Ovary (tissue), 7 donors: ENCODE measurements at regions not wholly inside any gene's neighbourhood (a gene's known extent, or its start where the extent isn't known, plus 50 kb on each side); places are given as distances from the start of the nearest gene placed in this dataset.

ENCODE experiments used
- DNase-seq, 5 donors: peaks; one replicate each; pipeline ENCODE4 v3.0.0-alpha.2; 2019 to 2020
- H3K27ac ChIP-seq, 2 donors: fragments of 200-600 bp; one replicate each; pipeline versions ENCODE4 v1.5.1 to v1.8.0; 2019 to 2022
- H3K27me3 ChIP-seq: fragments of 200-600 bp; one replicate; pipeline ENCODE4 v1.8.0; 2022
- H3K36me3 ChIP-seq: fragments of 200-600 bp; sonication (generic); one replicate; pipeline ENCODE4 v1.5.1; 2019
- H3K4me1 ChIP-seq: one replicate; pipeline ENCODE4 v1.8.1; 2013; ENCODE audit warnings: mild to moderate bottlenecking, moderate library complexity; ENCODE audit not compliant: insufficient read depth
- H3K4me3 ChIP-seq: fragments of 200-600 bp; sonication (generic); one replicate; pipeline ENCODE4 v1.5.1; 2017
- H3K9me3 ChIP-seq, 2 donors: fragments of 200-600 bp in 1 of 2; sonication (generic) in 1 of 2; one replicate each; pipeline versions ENCODE4 v1.5.1 to v1.8.1; 2013 to 2019; ENCODE audit warnings: mild to moderate bottlenecking in 1 of 2, moderate library complexity in 1 of 2
- CTCF ChIP-seq, 3 donors: fragments of 450-650 bp in 2 of 3; fragments of 200-600 bp in 1 of 3; IDR thresholded peaks; one replicate each; pipeline versions ENCODE4 v1.5.1 to v1.8.0; 2016 to 2022; ENCODE audit warnings: antibody characterized with exemption in 3 of 3, mild to moderate bottlenecking in 1 of 3
- EP300 ChIP-seq: sonication (generic); formaldehyde crosslinking; IDR thresholded peaks from one replicate; pipeline ENCODE4 v1.6.1; 2017; ENCODE audit warnings: antibody characterized with exemption
- POLR2A ChIP-seq: fragments of 450-650 bp; IDR thresholded peaks from one replicate; pipeline ENCODE4 v1.6.1; 2017; ENCODE audit warnings: antibody characterized with exemption, mild to moderate bottlenecking, moderate library complexity
- WGBS, 3 donors: extraction: QIAGEN DNeasy Blood & Tissue Kit in 1 of 3; methylation state at CpG; one replicate each; pipeline versions ENCODE4 v1.1.5 to v1.1.7; 2013 to 2017; 5-methylcytosine and 5-hydroxymethylcytosine counted together
- intact Hi-C, 4 donors: fragments of 100-400 bp; cut with DNase I; formaldehyde crosslinking; loops; one replicate each; pipeline versions ENCODE4 v1.11.0 to v1.15.1; 2022 to 2023
- donor health status: DM: no; HTN: no; CAD: no; lungs with moderate emphysema.
- donor health status: DM: no; HTN: no; CAD: no.
- donor health status: Bipolar disorder and iron deficiency.
- donor health status: DM: no; HTN: no; CAD: no.
- donor health status: DM: yes; HTN: yes; CAD: no.

- H3K4me3 ChIP-seq = no peak overlapping the region
- H3K27me3 ChIP-seq = no peaks in the 10 kb centered on the region
- H3K4me1 ChIP-seq = no peaks in the 10 kb centered on the region
- no peaks in the 10 kb centered on the region for H3K9me3 ChIP-seq
- WGBS, 3 donors = 79 to 87% (median 82%) methylated on average over 2 of the region's 2 CpGs
- no peak overlapping the region for H3K27ac ChIP-seq
- H3K36me3 ChIP-seq = no peaks in the 10 kb centered on the region
- intact Hi-C loops = no loop called here
- no peak for DNase-seq
- TF ChIP-seq CTCF (IDR thresholded peaks at IDR 0.05) (no peak), POLR2A (no peak), EP300 (no peak)
These were observed 1371.6 kb upstream of the EPHA6 start for GRCh38 chr3:95442766-95443165.

DNA sequence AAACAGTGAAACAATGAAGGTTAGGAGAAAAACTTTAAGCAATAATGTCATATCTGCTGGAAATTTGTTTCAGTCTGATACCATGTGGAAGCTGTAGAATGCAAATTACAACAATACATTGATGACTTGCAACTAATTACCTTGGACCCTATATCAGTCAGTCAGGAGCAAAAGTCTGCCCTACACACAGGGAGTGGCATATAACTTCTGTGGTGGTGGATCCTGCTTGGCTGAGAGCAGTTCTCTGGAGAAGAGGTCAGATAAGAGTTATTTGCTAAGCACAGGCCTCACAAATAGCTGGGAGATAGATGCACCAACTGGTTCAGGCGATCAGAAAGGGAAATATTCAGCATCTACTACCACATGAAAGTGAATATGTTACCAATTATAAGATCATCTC lies 1364.6 kb upstream of the EPHA6 start:
- Histone ChIP-seq H3K4me3 (no peak overlapping the region), H3K9me3 (no peaks in the 10 kb centered on the region), H3K27ac (no peak overlapping the region), H3K36me3 (no peaks in the 10 kb centered on the region), H3K27me3 (no peaks in the 10 kb centered on the region), H3K4me1 (no peaks in the 10 kb centered on the region)
- intact Hi-C loops = no loop called here
- 85 to 100% (median 95%) methylated on average over 1 of the region's 1 CpG for WGBS, 3 donors
- TF ChIP-seq EP300 = no peak
- no peak for TF ChIP-seq CTCF (IDR thresholded peaks at IDR 0.05)
- no peak for TF ChIP-seq POLR2A
- DNase-seq = no peak

DNA sequence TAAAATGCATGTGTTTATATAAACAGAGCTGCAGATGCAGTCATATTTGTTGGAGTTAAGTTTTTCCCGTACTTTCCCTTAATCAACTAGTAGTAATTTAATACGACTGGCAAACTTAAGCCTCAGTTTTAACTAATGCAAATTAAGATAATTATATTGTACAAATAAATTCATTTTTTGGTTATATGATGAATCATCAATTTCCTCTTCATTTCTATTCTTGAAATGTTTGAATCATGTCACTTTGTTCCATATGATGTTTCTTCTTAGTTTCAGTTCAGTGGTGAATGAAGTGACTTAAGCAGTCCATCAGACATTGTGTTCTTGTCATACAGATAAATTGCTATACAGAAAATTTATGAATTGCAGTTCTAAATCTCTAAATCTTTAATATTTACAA lies 1361.2 kb upstream of the EPHA6 start:
- Histone ChIP-seq H3K27ac (no peak overlapping the region), H3K36me3 (no peaks in the 10 kb centered on the region), H3K9me3 (no peaks in the 10 kb centered on the region), H3K4me3 (no peak overlapping the region), H3K27me3 (no peaks in the 10 kb centered on the region), H3K4me1 (no peaks in the 10 kb centered on the region)
- DNase-seq = no peak
- intact Hi-C loops = no loop called here
- WGBS, 3 donors = 88 to 90% (median 90%) methylated on average over 2 of the region's 2 CpGs
- TF ChIP-seq EP300 (no peak), CTCF (IDR thresholded peaks at IDR 0.05) (no peak), POLR2A (no peak)

DNA sequence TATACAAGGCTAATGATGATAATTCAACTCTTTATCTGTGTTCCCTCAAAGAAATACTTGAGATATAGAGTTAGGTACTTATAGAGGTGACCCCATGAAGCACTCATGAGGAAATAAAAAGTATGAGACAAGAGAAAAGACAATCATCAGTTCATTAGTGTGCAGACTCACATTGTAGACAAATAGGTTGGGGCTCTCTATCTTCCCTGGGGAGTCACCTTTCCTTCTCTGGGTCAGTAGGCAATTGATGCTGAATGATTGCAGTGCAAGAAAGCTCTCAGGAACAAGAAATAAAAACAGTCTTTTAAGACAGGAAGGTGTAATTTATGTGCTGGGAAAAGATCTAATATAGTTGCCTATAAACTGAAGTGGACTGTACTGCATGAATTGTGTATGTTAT lies 1357.6 kb upstream of the EPHA6 start:
- Histone ChIP-seq H3K4me3 (no peak overlapping the region), H3K27me3 (no peaks in the 10 kb centered on the region), H3K27ac (no peak overlapping the region), H3K36me3 (no peaks in the 10 kb centered on the region), H3K9me3 (no peaks in the 10 kb centered on the region), H3K4me1 (peaks cover 3% of the 10 kb centered on the region)
- intact Hi-C loops = no loop called here
- DNase-seq = no peak
- TF ChIP-seq CTCF (IDR thresholded peaks at IDR 0.05) (no peak), POLR2A (no peak), EP300 (no peak)

GRCh38 chr3:95459706-95460105 lies 1354.7 kb upstream of the EPHA6 start:
- no peaks in the 10 kb centered on the region for H3K27me3 ChIP-seq
- H3K4me1 ChIP-seq = peaks cover 3% of the 10 kb centered on the region
- peak in 1 of 5 donors; percentile 11 for DNase-seq
- WGBS, 3 donors = 12 to 23% (median 15%) methylated on average over 3 of the region's 3 CpGs
- H3K4me3 ChIP-seq = no peak overlapping the region
- intact Hi-C loops = no loop called here
- no peaks in the 10 kb centered on the region for H3K9me3 ChIP-seq
- no peaks in the 10 kb centered on the region for H3K36me3 ChIP-seq
- peak overlapping the region in 1 of 2 donors; percentile 54 for H3K27ac ChIP-seq
- TF ChIP-seq CTCF (IDR thresholded peaks at IDR 0.05) = no peak
- TF ChIP-seq POLR2A = no peak
- no peak for TF ChIP-seq EP300
